T-helper 9 cell (primary cell): ENCODE measurements at regions not wholly inside any gene's neighbourhood (a gene's known extent, or its start where the extent isn't known, plus 50 kb on each side); places are given as distances from the start of the nearest gene placed in this dataset.

Experiments used
- DNase-seq: peaks from one replicate; pipeline ENCODE4 v3.0.0-alpha.2; 2020

- DNase-seq, result no peak
Observed at GRCh38 chr7:371779-372545, 82.0 kb downstream of the FOXL3 start.

DNA sequence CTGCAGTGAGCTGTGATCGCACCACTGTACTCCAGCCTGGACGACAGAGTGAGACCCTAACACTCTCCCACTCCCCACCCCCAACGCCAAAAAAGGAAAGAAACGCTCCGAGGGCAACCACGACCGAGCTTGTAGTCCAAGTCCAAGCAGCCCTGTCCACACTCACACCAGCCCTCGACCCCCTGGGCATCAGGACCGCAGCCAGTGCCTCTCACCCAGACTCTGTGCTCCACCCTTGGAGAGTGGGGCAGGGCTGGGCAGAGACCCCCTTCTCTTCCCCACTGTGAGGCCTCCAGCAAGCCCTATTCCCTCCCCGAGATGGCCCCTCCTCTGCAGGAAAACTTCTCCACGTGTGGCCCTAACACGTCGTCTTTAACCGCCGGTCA is 82.6 kb downstream of the FOXL3 start:
- DNase-seq, result no peak

GRCh38 chr7:372932-373791 is 83.2 kb downstream of the FOXL3 start:
- no peak for DNase-seq

DNA sequence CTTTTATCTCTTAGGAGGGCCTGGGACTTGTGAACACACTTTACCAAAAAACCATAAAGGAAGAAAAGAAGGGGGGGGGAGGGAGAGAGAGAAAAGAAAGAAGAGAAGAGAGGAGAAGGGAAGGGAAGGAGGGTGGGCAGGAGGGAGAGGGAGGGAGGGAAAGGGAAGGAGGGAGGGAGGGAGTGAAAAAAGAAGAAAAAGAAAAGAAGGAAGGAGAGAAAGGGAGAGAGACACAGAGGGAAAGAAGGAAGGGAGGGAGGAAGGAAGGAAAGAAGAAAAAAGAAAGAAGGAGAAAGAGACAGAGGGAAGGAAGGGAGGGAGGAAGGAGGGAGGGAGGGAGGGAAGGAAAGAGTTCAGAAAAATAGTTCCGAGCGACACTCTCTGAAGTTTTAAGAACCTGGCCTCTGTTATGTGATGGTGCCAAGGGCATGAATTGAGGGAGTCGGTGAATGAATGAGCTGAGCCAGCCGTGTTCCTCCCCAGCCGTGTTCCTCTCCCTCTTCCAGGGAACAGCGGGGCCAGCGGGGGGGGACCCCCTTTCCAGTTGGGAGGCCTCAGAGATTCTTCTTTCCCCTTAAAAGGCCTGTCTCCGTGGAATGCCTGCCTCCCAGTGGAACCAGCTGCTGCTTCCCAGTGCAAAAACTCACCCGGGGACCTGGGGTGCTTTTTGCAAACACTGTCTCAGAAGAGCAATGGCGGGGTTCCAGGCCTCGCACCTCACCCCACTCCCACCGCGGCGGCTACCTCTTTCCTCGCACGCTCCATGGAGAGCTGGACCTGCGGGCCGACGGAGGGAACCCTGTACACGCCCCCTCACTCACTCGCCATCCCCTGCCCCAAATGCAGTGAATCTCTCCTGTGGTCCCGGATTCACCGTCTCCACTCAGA is 84.1 kb downstream of the FOXL3 start:
- no peak for DNase-seq

DNA sequence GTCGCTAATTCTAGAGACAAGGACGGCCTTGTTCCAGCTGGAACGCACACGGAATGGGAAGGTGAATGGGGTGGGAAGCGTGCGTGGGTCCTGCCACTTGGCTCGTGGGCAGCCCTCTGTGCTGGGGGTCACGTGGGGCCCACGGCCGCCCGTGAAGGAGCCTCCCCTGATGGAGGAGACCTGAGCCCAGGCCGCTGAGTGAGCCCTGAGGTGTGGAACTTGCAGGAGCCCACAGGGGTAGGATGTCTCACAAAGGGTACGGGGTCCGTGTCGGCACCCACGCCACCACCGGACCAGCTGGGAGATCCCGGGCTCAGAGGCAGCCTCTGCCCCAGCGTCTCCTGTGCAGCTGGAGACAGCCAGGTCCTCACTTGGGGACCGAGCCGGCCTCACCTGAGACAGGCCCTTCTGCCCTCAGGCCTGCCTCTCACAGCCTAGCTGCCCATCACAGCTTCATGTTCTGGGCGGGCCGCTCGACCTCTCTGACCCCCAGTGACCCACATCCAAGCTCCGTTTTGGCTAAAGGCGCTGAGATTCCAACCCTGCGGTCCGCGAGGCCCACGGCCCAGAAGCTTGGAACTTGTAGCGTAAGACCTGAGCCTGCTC is 84.8 kb downstream of the FOXL3 start:
- no peak for DNase-seq

GRCh38 chr7:375321-375831 is 85.4 kb downstream of the FOXL3 start:
- DNase-seq, result no peak

- no peak for DNase-seq
Observed at GRCh38 chr7:375901-376305, 85.9 kb downstream of the FOXL3 start.

DNA sequence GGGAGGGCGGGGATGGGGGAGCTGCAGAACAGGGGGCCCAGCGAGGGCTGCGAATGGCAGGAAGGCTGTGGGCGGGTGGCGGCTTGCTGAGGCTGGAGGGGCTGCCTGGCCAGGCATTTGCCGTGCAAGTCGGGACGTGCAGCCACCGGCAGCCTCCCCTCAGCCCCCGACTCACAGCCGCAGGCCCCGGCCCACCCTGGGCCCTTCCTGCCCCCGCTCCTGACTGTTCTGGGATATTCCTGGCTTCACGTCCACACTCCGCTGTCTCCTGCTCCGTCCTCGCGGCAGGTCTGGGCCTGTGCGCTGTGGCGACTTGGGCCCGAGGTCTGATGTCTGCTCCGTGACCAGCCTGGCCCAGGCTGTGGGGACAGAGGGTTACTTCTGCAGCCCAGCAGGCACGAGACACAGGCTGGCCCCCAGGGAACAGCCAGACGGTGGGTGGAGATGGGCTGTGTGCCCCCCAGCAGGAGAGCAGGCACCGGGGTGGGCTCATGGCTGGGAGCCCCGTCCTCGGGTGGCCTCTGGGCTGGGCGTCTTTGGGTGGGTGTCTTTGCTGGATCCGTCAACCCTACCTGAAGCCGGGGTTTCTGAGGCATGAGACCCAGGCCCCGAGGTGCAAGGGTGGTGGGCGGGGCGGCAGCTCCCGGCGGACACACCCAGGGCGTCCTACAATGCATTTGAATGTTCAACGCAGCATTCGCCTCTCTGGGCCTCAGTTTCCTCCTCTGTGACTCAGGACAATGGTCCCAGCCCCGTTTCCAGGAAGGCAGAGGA is 86.5 kb downstream of the FOXL3 start:
- DNase-seq, result no peak

DNA sequence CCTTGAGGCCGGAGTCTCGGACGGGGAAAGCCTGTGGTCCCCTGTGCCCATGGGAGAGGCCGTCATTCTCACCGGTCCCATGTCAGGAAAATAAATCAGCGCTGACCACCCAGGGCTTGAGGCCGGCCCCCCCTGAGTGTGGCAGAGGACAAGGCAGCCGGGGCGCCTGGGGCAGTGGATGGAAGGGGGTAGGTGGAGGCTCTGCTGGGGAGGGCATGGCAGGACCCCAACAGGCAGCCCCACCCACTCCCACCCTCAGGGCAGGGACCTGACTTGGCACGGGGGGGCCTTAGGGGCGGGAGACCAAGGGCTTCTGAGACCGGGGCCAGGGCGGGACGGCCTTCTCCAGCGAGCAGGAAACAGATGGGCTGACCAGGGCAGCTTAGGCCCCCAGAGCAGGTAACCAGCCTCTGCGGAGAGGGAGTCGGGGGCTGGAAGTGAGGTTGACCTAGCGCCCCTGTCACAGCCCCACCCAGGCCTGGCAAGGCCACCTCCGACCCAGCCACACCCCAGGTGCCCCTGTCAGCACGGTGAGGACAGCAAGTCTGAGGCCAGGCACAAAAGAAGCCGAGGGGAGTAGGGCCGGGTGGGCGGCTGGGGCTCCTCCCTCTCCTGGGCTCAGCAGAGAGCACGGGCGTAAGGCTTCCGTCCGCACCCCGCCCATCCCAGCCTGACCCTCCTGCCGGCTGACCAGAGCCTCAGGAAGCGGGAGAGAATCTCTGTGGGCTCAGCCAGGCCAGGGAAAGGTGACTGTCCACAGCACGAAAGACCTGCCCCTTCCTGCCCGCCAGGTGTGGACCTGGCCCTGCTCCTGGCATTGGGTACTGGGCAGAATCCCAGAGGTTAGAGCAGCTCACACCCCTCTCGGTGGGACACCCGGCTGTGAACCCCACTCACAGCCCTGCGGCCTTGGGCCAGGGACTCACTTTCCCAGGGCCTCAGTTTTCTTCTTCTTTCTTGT is 87.4 kb downstream of the FOXL3 start:
- DNase-seq, result no peak

DNA sequence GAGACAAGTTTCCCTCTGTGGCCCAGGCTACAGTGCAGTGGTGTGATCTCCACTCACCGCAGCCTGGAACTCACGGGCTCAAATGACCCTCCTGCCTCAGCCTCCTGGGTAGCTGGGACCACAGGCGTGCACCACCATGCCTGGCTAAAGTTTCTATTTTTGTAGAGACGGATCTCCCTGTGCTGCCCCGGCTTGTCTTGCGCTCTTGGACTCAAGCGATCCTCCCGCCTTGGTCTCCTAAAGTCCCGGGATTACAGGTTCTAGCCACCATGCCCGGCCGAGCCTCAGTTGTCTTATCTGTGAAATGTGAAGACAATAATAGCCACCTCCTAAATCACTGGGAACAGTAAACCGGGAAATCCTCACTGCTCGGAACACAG is 88.1 kb downstream of the FOXL3 start:
- DNase-seq, result no peak

DNA sequence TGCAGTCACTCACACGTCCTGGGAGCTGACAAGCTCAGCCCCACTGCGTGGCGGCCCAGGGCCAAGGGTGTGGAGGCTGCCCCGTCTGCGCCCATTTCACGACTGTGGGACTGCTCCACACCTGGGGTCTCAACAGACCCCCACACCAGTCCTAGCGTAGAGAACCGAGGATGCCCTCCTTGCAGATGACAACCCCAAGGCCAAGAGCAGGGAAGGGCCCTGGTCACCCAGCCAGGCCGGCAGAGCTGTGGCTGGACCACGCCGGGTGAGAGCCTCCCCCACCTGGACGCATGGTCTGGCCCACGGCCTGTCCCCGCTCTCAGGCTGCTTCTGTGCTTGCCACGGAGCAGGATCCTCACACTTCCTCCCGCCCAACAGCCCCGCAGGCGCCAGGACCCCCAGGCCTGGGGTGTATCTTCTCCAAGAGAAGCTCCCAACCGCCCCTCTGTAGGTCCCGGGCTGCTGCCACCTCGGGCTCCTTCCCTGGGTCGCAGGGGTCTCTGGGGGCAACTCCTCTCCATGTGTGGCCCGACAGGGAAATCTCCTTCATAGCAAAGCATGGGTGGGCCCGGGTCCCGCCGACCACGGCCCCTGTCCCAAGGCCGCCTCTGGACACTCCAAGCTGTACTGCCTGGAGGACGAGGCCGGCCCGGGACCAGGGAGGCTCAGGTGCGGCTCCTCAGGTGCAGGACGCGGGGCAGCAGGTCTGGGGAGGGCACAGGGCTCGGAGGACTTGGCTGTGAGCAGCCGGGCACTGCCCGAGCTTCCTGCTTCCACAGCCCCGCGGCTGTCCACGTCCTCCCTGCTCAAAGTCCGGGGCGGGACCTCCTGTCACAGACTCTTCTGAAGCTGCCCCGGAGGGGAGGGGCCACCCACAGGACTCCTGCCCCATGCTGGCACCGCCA is 88.8 kb downstream of the FOXL3 start:
- DNase-seq, result no peak

- DNase-seq, result no peak
Observed at GRCh38 chr7:379456-380138, 89.6 kb downstream of the FOXL3 start.

DNA sequence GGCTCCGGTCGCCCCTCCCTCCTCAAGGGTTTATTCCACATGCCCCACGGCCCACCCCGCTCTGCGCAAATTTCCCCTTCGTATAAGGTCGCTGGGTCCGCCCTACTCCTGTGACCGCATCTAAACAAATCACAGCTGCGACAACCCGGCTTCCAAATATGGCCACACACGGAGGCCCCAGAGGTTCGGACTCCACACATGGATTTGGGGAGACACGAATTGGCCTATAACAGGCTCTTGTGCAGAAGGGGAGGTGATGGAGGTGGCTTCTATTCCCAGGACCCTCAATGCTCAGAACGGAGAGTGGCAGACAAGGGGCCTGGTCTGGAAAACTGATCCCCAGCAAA is 90.1 kb downstream of the FOXL3 start:
- DNase-seq, result no peak

DNA sequence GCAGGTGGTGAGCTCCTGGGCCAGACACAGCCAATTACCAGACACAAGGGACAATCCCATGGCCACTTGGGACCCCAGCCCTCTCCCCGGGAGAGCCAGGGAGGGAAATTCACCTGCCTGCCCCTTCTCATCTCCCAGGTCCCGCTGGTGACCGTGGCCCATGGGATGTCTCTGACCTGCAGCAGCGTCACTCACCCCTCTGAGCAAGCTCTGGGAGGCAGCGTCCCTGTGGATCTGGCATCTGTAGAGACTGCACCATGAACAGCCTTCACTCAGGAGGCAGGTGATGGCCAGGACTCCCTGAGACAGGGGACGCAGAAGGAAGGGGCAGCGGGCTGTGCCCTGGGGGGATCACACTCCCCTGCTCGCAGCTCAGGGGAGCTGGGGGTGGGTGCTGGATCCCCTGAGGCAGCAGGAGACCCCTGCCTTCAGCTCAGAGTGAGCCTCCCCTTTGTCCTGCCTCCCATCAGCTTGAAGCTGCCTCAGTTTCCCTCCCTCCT is 90.8 kb downstream of the FOXL3 start:
- DNase-seq, result no peak

DNA sequence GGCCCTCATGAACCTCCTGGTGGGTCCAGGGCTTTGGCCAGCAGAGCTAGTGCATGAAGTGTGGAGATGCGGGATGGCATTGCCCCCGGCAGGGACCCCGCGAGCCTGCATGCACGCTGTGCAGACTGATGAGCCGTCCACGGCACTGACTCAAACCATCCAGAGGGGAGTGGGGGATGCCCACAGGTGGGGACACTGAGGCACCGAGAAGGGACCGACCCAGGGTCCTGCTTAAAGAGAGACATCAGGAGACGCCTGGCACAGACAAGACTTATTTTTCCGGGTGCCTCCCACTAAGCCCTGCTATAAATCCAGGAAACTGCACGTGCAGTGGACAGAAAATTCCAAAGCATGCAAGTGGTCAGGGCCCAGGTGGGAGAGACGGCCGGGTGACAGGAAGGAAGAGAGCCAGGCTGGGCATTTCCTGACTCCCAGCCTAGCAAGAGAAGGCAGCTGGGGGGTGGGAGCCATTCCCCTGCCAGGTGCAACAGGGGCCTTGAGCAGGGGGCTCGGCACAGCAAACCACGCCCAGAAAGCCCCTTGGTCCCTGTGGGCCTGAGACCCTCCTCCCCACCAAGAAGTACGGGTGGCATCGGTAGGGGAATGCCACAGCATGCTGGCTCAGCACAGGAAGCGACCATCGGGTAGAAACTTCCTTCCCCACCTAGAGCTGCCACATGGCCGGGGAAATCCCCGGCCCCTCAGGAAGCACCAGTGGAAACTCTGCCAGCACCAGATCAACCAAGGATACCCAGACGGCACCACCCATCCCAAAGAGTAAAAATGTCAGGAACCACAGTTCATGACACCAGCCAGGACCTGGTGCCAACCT is 91.5 kb downstream of the FOXL3 start:
- DNase-seq, result peak; percentile 27

GRCh38 chr7:382043-382400 is 92.1 kb downstream of the FOXL3 start:
- no peak for DNase-seq

- no peak for DNase-seq
Observed at GRCh38 chr7:386385-386784, 96.4 kb downstream of the FOXL3 start.
